GM12891 (cell line): ENCODE measurements at regions not wholly inside any gene's neighbourhood (a gene's known extent, or its start where the extent isn't known, plus 50 kb on each side); places are given as distances from the start of the nearest gene placed in this dataset.
A peak's percentile ranks its signal among the peaks of the same experiment; 100 is the strongest.

Experiments
- DNase-seq: peaks from one replicate; pipeline ENCODE4 v3.0.0; 2011; ENCODE audit warnings: low spot score; ENCODE audit not compliant: insufficient read length
- FAIRE-seq: peaks from 2 replicates; lab custom pipeline; 2011; peaks lifted over from hg19 to GRCh38; lab: Jason Lieb, UNC
- PAX5 ChIP-seq: IDR thresholded peaks from 2 replicates; pipeline ENCODE4 v1.6.1; 2011; ENCODE audit warnings: low read length, moderate library complexity, mild to moderate bottlenecking; ENCODE audit not compliant: insufficient read depth, severe bottlenecking
- POLR2A ChIP-seq: IDR thresholded peaks from 2 replicates; pipeline ENCODE4 v1.6.1; 2011; ENCODE audit warnings: low read depth, low read length, control low read depth
- POLR2AphosphoS5 ChIP-seq: IDR thresholded peaks from 2 replicates; pipeline ENCODE4 v1.6.1; 2011; ENCODE audit warnings: low read depth, low read length, control low read depth
- POU2F2 ChIP-seq: IDR thresholded peaks from 2 replicates; pipeline ENCODE4 v1.6.1; 2011; ENCODE audit warnings: low read depth, mild to moderate bottlenecking, control low read depth, low read length, moderate library complexity
- SPI1 ChIP-seq: IDR thresholded peaks from 2 replicates; pipeline ENCODE4 v1.6.1; 2011; ENCODE audit warnings: low read depth, low read length, control low read depth
- TAF1 ChIP-seq: IDR thresholded peaks from 2 replicates; pipeline ENCODE4 v1.6.1; 2011; ENCODE audit warnings: low read depth, low read length, control low read depth

DNA sequence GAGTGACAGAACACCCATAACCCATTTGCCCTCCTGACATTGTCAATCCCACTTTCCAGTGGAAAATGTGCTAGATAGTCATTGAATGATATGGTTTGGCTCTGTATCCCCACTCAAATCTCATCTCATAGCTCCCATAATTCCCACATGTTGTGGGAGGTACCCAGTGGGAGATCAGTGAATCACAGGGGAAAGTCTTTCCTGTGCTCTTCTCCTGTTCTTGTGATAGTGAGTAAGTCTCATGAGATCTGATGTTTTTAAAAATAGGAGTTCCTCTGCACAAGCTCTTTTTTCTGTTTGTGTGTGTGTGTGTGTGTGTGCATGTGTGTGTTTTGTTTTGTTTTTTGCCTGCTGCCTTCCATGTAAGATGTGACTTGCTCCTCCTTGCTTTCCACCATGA is 191.7 kb downstream of the ARRDC4 start:
- FAIRE-seq: no peak
- TF ChIP-seq TAF1 (no peak), PAX5 (no peak), POU2F2 (no peak), SPI1 (no peak), POLR2AphosphoS5 (no peak), POLR2A (no peak)
- no peak for DNase-seq

DNA sequence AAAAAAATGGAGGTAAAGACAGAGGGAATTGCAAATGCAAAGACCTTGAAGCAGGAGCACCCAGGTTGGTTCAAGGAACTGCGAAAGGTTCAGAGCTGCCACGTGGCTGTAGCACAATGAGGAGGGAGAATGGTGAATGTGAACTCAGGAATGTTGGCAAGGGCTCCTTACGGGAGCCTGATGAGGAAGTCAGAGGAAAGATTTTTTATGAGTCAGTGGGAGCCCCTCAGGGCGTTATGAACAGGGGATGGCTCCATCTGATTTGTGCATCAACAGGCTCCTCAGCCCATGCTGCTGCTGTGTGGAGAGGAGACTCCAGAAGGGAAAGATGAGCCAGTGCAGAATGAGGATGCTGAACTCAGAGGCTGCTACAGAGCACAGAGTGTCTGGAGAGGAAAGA is 194.4 kb downstream of the ARRDC4 start:
- DNase-seq (no peak), FAIRE-seq (no peak)
- TF ChIP-seq TAF1: no peak
- TF ChIP-seq POU2F2: no peak
- no peak for TF ChIP-seq POLR2AphosphoS5
- no peak for TF ChIP-seq POLR2A
- TF ChIP-seq SPI1: no peak
- no peak for TF ChIP-seq PAX5

DNA sequence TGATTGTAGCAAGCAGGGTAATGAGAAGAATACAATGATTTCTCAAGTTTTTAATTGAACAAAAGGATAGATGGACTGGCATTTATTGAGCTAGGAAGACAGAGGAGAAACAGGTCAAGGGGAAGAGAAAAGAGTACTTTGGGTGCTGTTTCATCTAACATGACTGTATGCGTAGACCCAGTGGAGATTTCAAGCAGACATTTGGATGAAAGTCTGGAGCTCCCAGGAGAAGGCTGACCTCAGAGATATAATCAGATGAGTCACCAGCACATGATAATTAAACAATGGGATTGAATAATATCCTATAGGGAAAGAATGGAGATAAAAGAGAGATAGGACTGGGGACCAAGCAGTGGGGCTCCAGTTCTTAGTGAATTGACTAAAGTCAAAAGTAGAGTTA is 194.9 kb downstream of the ARRDC4 start:
- FAIRE-seq (no peak), DNase-seq (no peak)
- no peak for TF ChIP-seq TAF1
- no peak for TF ChIP-seq POLR2A
- TF ChIP-seq PAX5: no peak
- TF ChIP-seq POU2F2: no peak
- TF ChIP-seq POLR2AphosphoS5: no peak
- no peak for TF ChIP-seq SPI1

DNA sequence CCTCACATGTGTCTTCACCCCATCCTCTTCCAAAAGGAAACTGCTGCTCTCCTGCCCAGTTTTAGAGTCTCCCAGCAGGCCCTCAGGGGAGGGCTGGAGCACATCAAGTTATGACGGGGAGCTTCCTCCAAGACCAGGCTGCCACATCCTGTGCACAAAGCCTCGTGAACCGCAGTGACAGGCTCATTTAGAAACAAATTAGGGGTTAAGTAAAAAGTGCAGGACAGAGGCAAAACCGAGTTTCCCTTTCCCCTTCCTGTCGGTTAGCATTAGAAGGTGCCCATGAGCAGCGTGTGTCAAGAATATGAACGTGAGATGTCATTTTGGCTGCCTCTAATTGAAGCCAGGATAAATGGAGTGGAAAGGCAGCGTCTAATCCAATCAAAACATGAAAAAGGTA is 199.7 kb downstream of the ARRDC4 start:
- DNase-seq (peak; percentile 16), FAIRE-seq (no peak)
- TF ChIP-seq POU2F2 (no peak), SPI1 (no peak), TAF1 (no peak), PAX5 (no peak), POLR2AphosphoS5 (no peak), POLR2A (no peak)

DNA sequence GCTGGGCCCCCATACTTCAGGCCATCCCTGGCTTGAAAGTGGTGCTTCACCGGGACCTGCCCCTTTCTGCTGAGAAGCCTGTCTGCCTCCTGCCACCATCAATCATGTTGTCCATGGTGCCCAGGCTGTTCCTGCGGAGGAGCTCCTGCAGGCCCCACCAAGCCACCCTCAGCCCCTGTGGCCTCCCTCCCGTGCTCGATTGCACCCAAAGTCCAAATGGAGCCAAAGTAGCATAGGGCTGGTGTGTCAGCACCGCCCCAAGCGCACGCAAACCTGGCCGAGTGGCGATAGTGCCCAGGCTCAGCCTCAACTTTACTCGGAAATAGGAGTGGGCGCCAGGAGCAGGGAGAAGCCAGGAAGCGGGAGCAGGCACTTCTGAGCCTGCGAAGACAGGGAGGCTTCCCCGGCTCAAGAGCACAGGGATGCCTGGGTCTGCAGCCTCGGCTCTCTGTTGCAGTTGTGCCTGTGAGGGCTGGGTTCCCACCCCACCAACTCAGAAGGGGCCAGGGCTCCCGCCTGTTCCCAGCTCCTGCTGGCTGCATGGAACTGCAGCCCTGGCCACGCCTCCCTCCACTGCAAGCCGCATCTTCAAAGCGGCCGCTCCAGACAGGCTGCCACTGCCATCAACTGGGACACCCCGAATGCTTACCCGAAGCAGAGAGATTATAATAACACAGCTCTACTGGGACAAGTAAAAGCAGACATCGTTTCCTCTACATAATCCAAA is 203.0 kb downstream of the ARRDC4 start:
- FAIRE-seq (no peak), DNase-seq (no peak)
- no peak for TF ChIP-seq PAX5
- TF ChIP-seq TAF1: no peak
- TF ChIP-seq POLR2AphosphoS5: no peak
- no peak for TF ChIP-seq SPI1
- TF ChIP-seq POU2F2: no peak
- TF ChIP-seq POLR2A: no peak

DNA sequence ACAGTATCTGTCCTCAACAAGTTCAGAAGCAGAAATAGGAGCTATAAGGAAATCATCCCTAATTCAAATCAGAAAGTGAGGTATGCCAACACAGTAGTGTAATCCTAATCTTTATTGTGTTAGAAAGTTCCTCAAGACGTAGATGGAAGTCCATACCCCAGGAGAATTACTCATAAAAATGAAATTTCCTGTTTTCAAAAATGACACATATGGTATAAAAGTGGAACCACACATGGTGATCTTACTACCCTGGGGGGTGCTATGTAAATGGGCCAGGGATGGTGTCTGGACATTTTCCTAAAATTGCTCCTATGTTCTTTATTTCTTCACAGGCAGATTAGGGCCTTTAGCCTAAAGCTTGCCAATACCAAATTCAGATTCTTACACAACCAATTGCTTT is 204.1 kb downstream of the ARRDC4 start:
- TF ChIP-seq POLR2AphosphoS5 (no peak), POU2F2 (no peak), SPI1 (no peak), TAF1 (no peak), PAX5 (no peak), POLR2A (no peak)
- DNase-seq (no peak), FAIRE-seq (no peak)

DNA sequence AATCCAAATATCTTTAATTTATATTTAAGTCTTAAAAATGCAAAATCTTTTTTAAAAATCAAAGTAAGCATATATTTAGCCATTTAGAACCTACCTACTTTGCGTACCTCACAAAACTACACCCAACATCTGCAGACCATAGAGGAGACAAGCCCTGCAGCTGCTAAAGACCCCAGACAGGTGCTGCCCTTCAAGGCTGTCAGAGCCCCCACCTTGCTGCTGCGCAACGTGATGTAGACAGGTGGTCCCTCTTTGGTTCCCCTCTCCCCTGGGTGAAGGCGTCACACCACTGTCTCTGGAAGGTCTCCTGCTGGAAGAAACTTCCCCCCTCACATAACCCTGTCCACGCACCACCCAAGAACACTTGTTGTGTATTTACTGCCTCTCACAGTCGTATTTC is 204.5 kb downstream of the ARRDC4 start:
- no peak for TF ChIP-seq POU2F2
- TF ChIP-seq SPI1: no peak
- no peak for TF ChIP-seq POLR2A
- TF ChIP-seq PAX5: no peak
- no peak for TF ChIP-seq POLR2AphosphoS5
- TF ChIP-seq TAF1: no peak
- FAIRE-seq: no peak
- no peak for DNase-seq

DNA sequence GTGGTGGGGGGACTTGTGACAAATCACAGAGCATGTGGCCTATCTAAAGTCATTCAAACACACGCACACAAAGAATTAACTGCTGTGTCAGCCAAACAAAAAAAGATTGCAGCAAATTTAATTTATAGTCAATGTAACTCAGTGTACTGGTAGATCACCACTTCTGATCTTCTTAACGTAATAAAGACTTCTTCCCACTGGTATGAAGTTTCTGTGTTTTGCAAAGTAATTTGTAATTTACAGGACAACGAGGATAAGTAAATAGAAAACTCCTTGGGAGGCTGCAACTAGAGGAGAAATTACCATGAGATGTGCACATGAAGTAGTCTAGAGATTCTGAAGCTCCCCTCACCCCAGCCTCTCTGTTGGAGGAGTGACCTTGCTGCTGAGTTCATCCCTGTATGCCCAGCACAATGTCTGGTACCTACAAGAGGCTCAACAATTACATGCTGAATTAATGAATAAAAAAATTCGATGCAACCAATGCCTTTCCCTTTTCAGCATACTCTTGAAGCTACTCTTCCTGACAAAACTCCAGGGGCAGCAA is 207.3 kb downstream of the ARRDC4 start:
- TF ChIP-seq SPI1 (no peak), PAX5 (no peak), TAF1 (no peak), POLR2AphosphoS5 (no peak), POLR2A (no peak), POU2F2 (no peak)
- no peak for FAIRE-seq

DNA sequence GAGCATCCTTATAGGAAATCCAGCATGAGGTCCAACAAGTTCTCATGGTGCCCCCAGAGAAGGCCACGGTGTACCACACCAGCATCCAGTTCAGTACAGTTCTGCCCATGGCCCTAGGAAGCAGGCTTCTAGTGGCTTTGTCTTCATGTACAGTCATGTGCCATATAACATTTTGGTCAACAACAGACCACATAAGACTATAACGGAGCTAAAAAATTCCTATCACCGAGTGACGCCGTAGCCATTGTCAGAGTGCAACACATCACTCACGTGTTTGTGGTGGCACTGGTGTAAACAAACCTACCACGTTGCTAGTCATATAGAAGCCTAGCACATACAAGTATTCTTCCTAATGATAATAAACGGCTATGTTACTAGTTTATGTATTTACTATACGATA is 209.0 kb downstream of the ARRDC4 start:
- TF ChIP-seq POU2F2: no peak
- no peak for TF ChIP-seq POLR2A
- no peak for TF ChIP-seq POLR2AphosphoS5
- no peak for TF ChIP-seq PAX5
- no peak for TF ChIP-seq TAF1
- no peak for TF ChIP-seq SPI1
- DNase-seq: no peak
- no peak for FAIRE-seq

More for the DNA sequence above, 207.3 kb downstream of the ARRDC4 start:
- no peak for DNase-seq
